HCT116 (cell line): ENCODE measurements at regions not wholly inside any gene's neighbourhood (a gene's known extent, or its start where the extent isn't known, plus 50 kb on each side); places are given as distances from the start of the nearest gene placed in this dataset.

Experiments
- ATAC-seq: fragments of 200-7000 bp; cut with Tn5 transposase; 2 replicates; pipeline ENCODE4 v1.9.1; 2020; ENCODE audit warnings: mild to moderate bottlenecking, moderate library complexity
- BruUV-seq: library from RNA; stranded (reverse); fragments of 400-500 nt; replicated peaks from 2 replicates; lab custom pipeline; 2021; lab: Mats Ljungman, UMichigan
- CTCF ChIA-PET: fragments of 300-600 bp; sonication (Branson Sonifier 250); formaldehyde crosslinking; loops from one replicate; lab custom pipeline; 2021; ENCODE audit warnings: antibody characterized with exemption; lab: Charles Lee
- POLR2A ChIA-PET: fragments of 300-600, 350-600 bp; sonication (Branson Sonifier 250); formaldehyde crosslinking; loops from one replicate; lab custom pipeline; 2021; ENCODE audit warnings: antibody characterized with exemption; lab: Charles Lee
- RAD21 ChIA-PET, 2 experiments: fragments of 300-600 bp; sonication (Branson Sonifier 250); formaldehyde crosslinking; loops; one replicate each; lab custom pipeline; 2023; ENCODE audit warnings: low total read pairs in 2 of 2; ENCODE audit not compliant: uncharacterized antibody in 2 of 2, unreplicated experiment in 2 of 2, low non-redundant PET in 1 of 2; lab: Charles Lee
- DNase-seq: peaks from one replicate; pipeline ENCODE4 v3.0.0-alpha.2; 2010; ENCODE audit warnings: low read depth, low spot score
- H2AFZ ChIP-seq: fragments of 200-600 bp; shearing (Covaris generic), sonication (generic); 2 replicates; pipeline ENCODE4 v1.6.1; 2017; ENCODE audit warnings: low read depth, mixed run types, mixed read lengths, antibody characterized with exemption, low read length; ENCODE audit not compliant: poor library complexity, severe bottlenecking
- H3K27ac ChIP-seq: 2 replicates; pipeline ENCODE4 v1.5.1; 2012; ENCODE audit warnings: low read depth, low read length
- H3K27me3 ChIP-seq: fragments of 200-600 bp; sonication (generic); 2 replicates; pipeline ENCODE4 v1.6.1; 2016; ENCODE audit warnings: mixed run types, low read length, mixed read lengths; ENCODE audit not compliant: insufficient read depth
- H3K36me3 ChIP-seq, 2 experiments: fragments of 200-500 bp in 1 of 2; fragments of 200-600 bp in 1 of 2; sonication (Bioruptor generic) in 1 of 2; sonication (generic) in 1 of 2; 2 replicates each; pipeline versions ENCODE4 v1.5.1 to v1.6.1; 2014 to 2016; ENCODE audit warnings: low read length in 2 of 2, inconsistent platforms in 1 of 2, mixed read lengths in 1 of 2, mixed run types in 1 of 2; ENCODE audit not compliant: insufficient read depth in 2 of 2, control insufficient read depth in 1 of 2
- H3K4me1 ChIP-seq, 2 experiments: fragments of 200-600 bp in 1 of 2; sonication (generic) in 1 of 2; 2 replicates each; pipeline versions ENCODE4 v1.5.1 to v1.6.1; 2012 to 2017; ENCODE audit warnings: low read length in 2 of 2, inconsistent platforms in 1 of 2, mild to moderate bottlenecking in 1 of 2, mixed read lengths in 1 of 2, mixed run types in 1 of 2, moderate library complexity in 1 of 2; ENCODE audit not compliant: insufficient read depth in 2 of 2, control insufficient read depth in 1 of 2
- H3K4me2 ChIP-seq: fragments of 200-600 bp; sonication (generic); 2 replicates; pipeline ENCODE4 v1.6.1; 2017; ENCODE audit warnings: mixed run types, low read length, mixed read lengths
- H3K4me3 ChIP-seq, 2 experiments: fragments of 200-600 bp in 1 of 2; sonication (generic) in 1 of 2; replicated peaks in 1 of 2; 2 replicates each; pipeline ENCODE4 v1.5.1; 2011 to 2016; ENCODE audit warnings: low read length in 2 of 2, control low read depth in 1 of 2, low read depth in 1 of 2, mild to moderate bottlenecking in 1 of 2, mixed read lengths in 1 of 2, mixed run types in 1 of 2
- H3K79me2 ChIP-seq: fragments of 200-600 bp; sonication (generic); 2 replicates; pipeline ENCODE4 v1.6.1; 2017; ENCODE audit warnings: mild to moderate bottlenecking, mixed run types, low read length, moderate library complexity, mixed read lengths; ENCODE audit not compliant: insufficient read depth
- H3K9ac ChIP-seq: fragments of 200-600 bp; sonication (generic); 2 replicates; pipeline ENCODE4 v1.6.1; 2016; ENCODE audit warnings: low read length, mixed read lengths
- H3K9me2 ChIP-seq: fragments of 200-600 bp; sonication (generic), shearing (Covaris generic); 2 replicates; pipeline ENCODE4 v1.6.1; 2017; ENCODE audit warnings: mixed run types, mild to moderate bottlenecking, moderate library complexity; ENCODE audit not compliant: insufficient read depth
- H3K9me3 ChIP-seq, 2 experiments: fragments of 200-500 bp in 1 of 2; fragments of 200-600 bp in 1 of 2; sonication (Bioruptor generic) in 1 of 2; sonication (generic) in 1 of 2; 2 replicates each; pipeline ENCODE4 v1.6.1; 2014 to 2017; ENCODE audit warnings: low read length in 2 of 2, mixed read lengths in 2 of 2, inconsistent platforms in 1 of 2, low read depth in 1 of 2, mild to moderate bottlenecking in 1 of 2, mixed run types in 1 of 2, moderate library complexity in 1 of 2; ENCODE audit not compliant: control insufficient read depth in 1 of 2, insufficient read depth in 1 of 2
- H4K20me1 ChIP-seq: fragments of 200-600 bp; sonication (generic), shearing (Covaris generic); 2 replicates; pipeline ENCODE4 v1.6.1; 2017; ENCODE audit warnings: mixed run types, mild to moderate bottlenecking, moderate library complexity; ENCODE audit not compliant: insufficient read depth
- CBX3 ChIP-seq: IDR thresholded peaks from 2 replicates; pipeline ENCODE4 v1.6.1; 2012; ENCODE audit warnings: low read depth
- FOSL1 ChIP-seq: IDR thresholded peaks from 2 replicates; pipeline ENCODE4 v1.6.1; 2012; ENCODE audit warnings: low read depth
- REST ChIP-seq: IDR thresholded peaks from 2 replicates; pipeline ENCODE4 v1.6.1; 2012; ENCODE audit warnings: low read depth
- ZFX ChIP-seq: fragments of 450-650 bp; IDR thresholded peaks from 2 replicates; pipeline ENCODE4 v1.6.1; 2017
- ZNF274 ChIP-seq: fragments of 200-500 bp; sonication (Bioruptor generic); IDR thresholded peaks from 2 replicates; pipeline ENCODE4 v1.6.1; 2014; ENCODE audit warnings: mild to moderate bottlenecking, low read depth, low read length, inconsistent platforms
- intact Hi-C: fragments of 100-400 bp; cut with micrococcal nuclease; formaldehyde crosslinking; loops from 2 replicates; pipeline ENCODE4 v1.10.0; 2022
- TF ChIP-seq, protein P1 (sequence below): IDR thresholded peaks from 2 replicates; pipeline ENCODE4 v1.6.1; 2011; ENCODE audit warnings: mild to moderate bottlenecking, low read length, moderate library complexity; ENCODE audit not compliant: insufficient replicate concordance; ENCODE audit errors: extremely low read depth
- TF ChIP-seq, protein P2 (sequence below): IDR thresholded peaks from 2 replicates; pipeline ENCODE4 v1.6.1; 2012

DNA sequence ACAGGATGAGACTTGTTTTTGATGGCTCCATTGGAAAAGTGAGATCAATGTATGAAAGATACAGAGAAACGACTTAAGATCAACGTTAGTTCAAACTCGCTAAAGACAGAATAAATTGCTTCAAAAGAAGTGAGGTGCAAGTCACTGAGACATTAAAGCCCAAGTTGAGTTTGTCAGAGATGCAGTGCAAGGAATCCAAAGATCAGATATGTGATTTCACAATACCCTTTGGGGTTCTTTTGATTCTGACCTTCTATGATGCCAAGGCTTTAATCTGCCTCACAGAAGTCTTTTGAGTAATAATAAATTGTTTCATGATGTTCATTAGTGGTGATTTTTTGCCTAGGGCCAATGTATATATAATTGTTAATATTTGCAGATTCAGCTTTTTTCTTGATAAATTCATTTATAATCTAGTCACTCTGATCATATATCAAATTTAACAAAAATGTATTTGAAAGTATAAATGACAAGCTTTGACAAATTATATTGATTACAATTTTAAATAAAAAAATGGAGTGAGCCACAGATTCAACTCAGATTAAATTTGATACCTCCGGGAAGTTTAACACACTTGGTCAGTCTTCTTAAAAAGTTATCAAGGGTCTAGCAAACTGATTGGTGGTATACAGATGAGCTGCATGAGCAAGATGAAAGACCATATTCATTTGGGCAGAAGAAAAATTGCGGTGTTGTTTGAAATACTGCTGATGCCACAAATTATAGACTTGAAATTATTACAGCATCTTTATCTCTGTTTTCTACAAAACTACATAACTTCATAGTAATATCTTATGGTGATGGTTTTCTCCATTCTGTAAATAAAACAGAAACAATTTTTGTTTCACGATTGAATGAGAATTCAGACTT, 144.8 kb upstream of the FAR2 start:
- intact Hi-C loops, result no loop called here
- H4K20me1 ChIP-seq, result no peaks in the 10 kb centered on the region

More for the DNA sequence above, 144.8 kb upstream of the FAR2 start:
- H3K9ac ChIP-seq, result no peak overlapping the region
- no peaks in the 10 kb centered on the region for H3K9me2 ChIP-seq
- DNase-seq (no peak), ATAC-seq (no peak)
- no TSS peak for BruUV-seq
- no peak overlapping the region for H3K27ac ChIP-seq
- H3K36me3 ChIP-seq, result no peaks in the 10 kb centered on the region
- H2AFZ ChIP-seq, result no peak overlapping the region
- no peak overlapping the region for H3K4me2 ChIP-seq
- no peaks in the 10 kb centered on the region for H3K79me2 ChIP-seq
- H3K9me3 ChIP-seq, result no peaks in the 10 kb centered on the region
- POLR2A ChIA-PET, result no interaction called here
- TF ChIP-seq, protein P1, sequence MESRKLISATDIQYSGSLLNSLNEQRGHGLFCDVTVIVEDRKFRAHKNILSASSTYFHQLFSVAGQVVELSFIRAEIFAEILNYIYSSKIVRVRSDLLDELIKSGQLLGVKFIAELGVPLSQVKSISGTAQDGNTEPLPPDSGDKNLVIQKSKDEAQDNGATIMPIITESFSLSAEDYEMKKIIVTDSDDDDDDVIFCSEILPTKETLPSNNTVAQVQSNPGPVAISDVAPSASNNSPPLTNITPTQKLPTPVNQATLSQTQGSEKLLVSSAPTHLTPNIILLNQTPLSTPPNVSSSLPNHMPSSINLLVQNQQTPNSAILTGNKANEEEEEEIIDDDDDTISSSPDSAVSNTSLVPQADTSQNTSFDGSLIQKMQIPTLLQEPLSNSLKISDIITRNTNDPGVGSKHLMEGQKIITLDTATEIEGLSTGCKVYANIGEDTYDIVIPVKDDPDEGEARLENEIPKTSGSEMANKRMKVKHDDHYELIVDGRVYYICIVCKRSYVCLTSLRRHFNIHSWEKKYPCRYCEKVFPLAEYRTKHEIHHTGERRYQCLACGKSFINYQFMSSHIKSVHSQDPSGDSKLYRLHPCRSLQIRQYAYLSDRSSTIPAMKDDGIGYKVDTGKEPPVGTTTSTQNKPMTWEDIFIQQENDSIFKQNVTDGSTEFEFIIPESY, result no peak
- TF ChIP-seq CBX3, result no peak
- no peak for TF ChIP-seq FOSL1
- no peak for TF ChIP-seq ZNF274
- TF ChIP-seq, protein P2, sequence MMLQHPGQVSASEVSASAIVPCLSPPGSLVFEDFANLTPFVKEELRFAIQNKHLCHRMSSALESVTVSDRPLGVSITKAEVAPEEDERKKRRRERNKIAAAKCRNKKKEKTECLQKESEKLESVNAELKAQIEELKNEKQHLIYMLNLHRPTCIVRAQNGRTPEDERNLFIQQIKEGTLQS, result no peak
- no peak for TF ChIP-seq REST
- no peak for TF ChIP-seq ZFX
- H3K4me1 ChIP-seq, result peaks cover 0 to 15% of the 10 kb centered on the region in 2 experiments; a peak in 2 of 4 replicates
- H3K27me3 ChIP-seq, result no peaks in the 10 kb centered on the region
- H3K4me3 ChIP-seq, result no peak overlapping the region
- CTCF ChIA-PET, result no interaction called here
- RAD21 ChIA-PET, result no interaction called here
